ENCODE measurements at regions not wholly inside any gene's neighbourhood (a gene's known extent, or its start where the extent isn't known, plus 50 kb on each side); places are given as distances from the start of the nearest gene placed in this dataset.

- H3K27me3 ChIP-seq (ENCODE audit: control insufficient read depth, insufficient read depth, low read length, poor library complexity, severe bottlenecking): no peaks in the 10 kb centered on the region
- TF ChIP-seq CTCF (conservative IDR thresholded peaks at IDR 0.05): no peak
- no peaks in the 10 kb centered on the region for H3K4me1 Mint-ChIP-seq
- H3K9me3 Mint-ChIP-seq: no peaks in the 10 kb centered on the region
- no peak overlapping the region for H3K27ac ChIP-seq (ENCODE audit: low read depth, low read length)
- no peaks in the 10 kb centered on the region for H3K27me3 Mint-ChIP-seq (ENCODE audit: insufficient read depth)
- H3K36me3 Mint-ChIP-seq (ENCODE audit: low read depth): no peaks in the 10 kb centered on the region
- H3K4me1 ChIP-seq (ENCODE audit: control insufficient read depth, insufficient read depth, low read length): no peaks in the 10 kb centered on the region
- H3K27ac Mint-ChIP-seq: no peak overlapping the region
- H3K9me3 ChIP-seq (ENCODE audit: control insufficient read depth, low read length): no peaks in the 10 kb centered on the region
- 92% methylated on average over 1 of the region's 1 CpG; no CpG with 5 or more reads in 1 of the 2 experiments for WGBS, 2 experiments (ENCODE audit: insufficient coverage in 1 of 2, insufficient read length in 1 of 2)
- no peaks in the 10 kb centered on the region for H3K36me3 ChIP-seq (ENCODE audit: control insufficient read depth, insufficient read depth, low read length)
- H3K9ac ChIP-seq (ENCODE audit: extremely low read depth, low read length, poor library complexity, severe bottlenecking): no peak overlapping the region
- no peak for DNase-seq
- H3K4me3 Mint-ChIP-seq: no peak overlapping the region
- H3K4me3 ChIP-seq (ENCODE audit: low read length): no peak overlapping the region
Observed at GRCh38 chr11:11122749-11123148, 230.3 kb downstream of the CSNK2A3 start.

GRCh38 chr11:11119917-11120316, 233.1 kb downstream of the CSNK2A3 start:
- no peaks in the 10 kb centered on the region for H3K36me3 ChIP-seq (ENCODE audit: control insufficient read depth, insufficient read depth, low read length)
- 100% methylated on average over 1 of the region's 1 CpG; no CpG with 5 or more reads in 1 of the 2 experiments for WGBS, 2 experiments (ENCODE audit: insufficient coverage in 1 of 2, insufficient read length in 1 of 2)
- no peak for TF ChIP-seq CTCF (conservative IDR thresholded peaks at IDR 0.05)
- Mint-ChIP-seq H3K4me3 (no peak overlapping the region), H3K4me1 (no peaks in the 10 kb centered on the region), H3K27me3 (ENCODE audit: insufficient read depth) (no peaks in the 10 kb centered on the region), H3K9me3 (peaks cover 3% of the 10 kb centered on the region), H3K27ac (no peak overlapping the region), H3K36me3 (ENCODE audit: low read depth) (no peaks in the 10 kb centered on the region)
- no peak overlapping the region for H3K27ac ChIP-seq (ENCODE audit: low read depth, low read length)
- H3K27me3 ChIP-seq (ENCODE audit: control insufficient read depth, insufficient read depth, low read length, poor library complexity, severe bottlenecking): no peaks in the 10 kb centered on the region
- no peak overlapping the region for H3K9ac ChIP-seq (ENCODE audit: extremely low read depth, low read length, poor library complexity, severe bottlenecking)
- H3K9me3 ChIP-seq (ENCODE audit: control insufficient read depth, low read length): no peaks in the 10 kb centered on the region
- no peaks in the 10 kb centered on the region for H3K4me1 ChIP-seq (ENCODE audit: control insufficient read depth, insufficient read depth, low read length)
- no peak for DNase-seq
- H3K4me3 ChIP-seq (ENCODE audit: low read length): no peak overlapping the region

GRCh38 chr11:11117730-11118129, 235.3 kb downstream of the CSNK2A3 start:
- Mint-ChIP-seq H3K27ac (no peak overlapping the region), H3K9me3 (peaks cover 3% of the 10 kb centered on the region), H3K36me3 (ENCODE audit: low read depth) (no peaks in the 10 kb centered on the region), H3K4me3 (no peak overlapping the region), H3K4me1 (no peaks in the 10 kb centered on the region), H3K27me3 (ENCODE audit: insufficient read depth) (no peaks in the 10 kb centered on the region)
- Histone ChIP-seq H3K4me3 (ENCODE audit: low read length) (no peak overlapping the region), H3K27me3 (ENCODE audit: control insufficient read depth, insufficient read depth, low read length, poor library complexity, severe bottlenecking) (no peaks in the 10 kb centered on the region), H3K9ac (ENCODE audit: extremely low read depth, low read length, poor library complexity, severe bottlenecking) (no peak overlapping the region), H3K9me3 (ENCODE audit: control insufficient read depth, low read length) (no peaks in the 10 kb centered on the region), H3K4me1 (ENCODE audit: control insufficient read depth, insufficient read depth, low read length) (no peaks in the 10 kb centered on the region), H3K36me3 (ENCODE audit: control insufficient read depth, insufficient read depth, low read length) (no peaks in the 10 kb centered on the region), H3K27ac (ENCODE audit: low read depth, low read length) (no peak overlapping the region)
- 94 to 95% methylated on average over 3 of the region's 3 CpGs for WGBS, 2 experiments (ENCODE audit: insufficient coverage in 1 of 2, insufficient read length in 1 of 2)
- no peak for TF ChIP-seq CTCF (conservative IDR thresholded peaks at IDR 0.05)
- no peak for DNase-seq
